HG03280 (cell line): ENCODE measurements at regions not wholly inside any gene's neighbourhood (a gene's known extent, or its start where the extent isn't known, plus 50 kb on each side); places are given as distances from the start of the nearest gene placed in this dataset.
"Not testable (repeated sequence)": the region's sequence is repeated elsewhere in the genome, so short reads cannot be mapped to it uniquely, and the experiment has no call there.

Source experiments
- ATAC-seq: cut with Tn5 transposase; IDR thresholded peaks from one replicate; pipeline ENCODE4 v1.9.1; 2021; ENCODE audit warnings: mild to moderate bottlenecking, moderate library complexity; ENCODE audit not compliant: unreplicated experiment

DNA sequence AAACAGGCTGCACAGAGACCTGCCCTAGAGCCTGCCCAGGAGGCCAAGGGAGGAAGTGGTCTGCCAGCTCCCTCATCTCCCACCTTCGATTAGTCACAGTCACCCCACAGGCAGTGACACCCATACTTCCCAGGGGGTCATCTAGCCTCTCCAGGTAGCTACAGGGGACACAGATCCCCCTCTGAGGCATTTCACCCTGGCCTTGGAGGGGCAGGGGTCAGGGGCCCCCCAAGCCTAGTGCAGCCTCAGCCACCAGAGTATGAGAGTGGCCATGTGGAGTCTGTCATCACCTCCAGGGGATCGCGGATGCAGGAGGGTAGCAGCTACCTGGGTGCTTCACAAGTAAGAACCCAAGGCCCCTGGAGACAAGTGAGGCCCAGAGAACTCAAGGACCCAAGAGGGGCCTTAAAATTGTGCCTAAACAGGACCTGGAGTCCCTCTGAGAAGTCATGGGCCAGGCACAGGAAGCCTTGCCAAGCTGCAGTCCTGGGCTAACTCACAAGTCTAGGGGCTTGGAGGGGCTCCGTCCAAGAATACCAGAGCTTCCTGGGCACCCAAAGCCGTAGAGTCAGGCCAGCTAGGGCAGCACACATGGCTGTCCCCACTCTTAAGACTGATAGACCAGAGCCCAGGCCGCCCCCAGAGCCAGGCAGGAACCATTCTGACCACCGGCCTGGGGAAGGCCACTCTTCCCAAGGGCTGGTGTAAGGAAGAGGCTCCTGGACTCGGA, 354.3 kb upstream of the ID2 start:
- no peak for ATAC-seq

DNA sequence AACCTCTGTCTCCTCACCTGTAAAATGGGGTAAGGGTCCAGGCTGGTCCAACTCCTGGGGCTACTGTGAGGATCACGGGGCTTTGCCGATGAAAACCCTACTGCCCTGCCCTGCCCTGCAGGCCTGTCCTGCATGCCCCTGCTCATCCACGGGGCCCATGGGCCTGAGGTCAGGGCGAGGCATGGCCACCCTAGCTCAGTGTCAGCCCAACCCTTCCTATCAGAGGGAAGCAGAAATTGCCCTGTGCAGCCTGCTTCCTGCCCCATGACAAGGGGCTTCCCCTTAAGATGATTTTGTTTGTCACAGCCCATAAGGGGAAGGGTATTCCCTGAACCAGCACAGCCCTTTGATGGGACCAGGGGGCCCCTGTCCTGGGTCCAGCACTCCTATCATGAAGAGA, 353.6 kb upstream of the ID2 start:
- no peak for ATAC-seq

DNA sequence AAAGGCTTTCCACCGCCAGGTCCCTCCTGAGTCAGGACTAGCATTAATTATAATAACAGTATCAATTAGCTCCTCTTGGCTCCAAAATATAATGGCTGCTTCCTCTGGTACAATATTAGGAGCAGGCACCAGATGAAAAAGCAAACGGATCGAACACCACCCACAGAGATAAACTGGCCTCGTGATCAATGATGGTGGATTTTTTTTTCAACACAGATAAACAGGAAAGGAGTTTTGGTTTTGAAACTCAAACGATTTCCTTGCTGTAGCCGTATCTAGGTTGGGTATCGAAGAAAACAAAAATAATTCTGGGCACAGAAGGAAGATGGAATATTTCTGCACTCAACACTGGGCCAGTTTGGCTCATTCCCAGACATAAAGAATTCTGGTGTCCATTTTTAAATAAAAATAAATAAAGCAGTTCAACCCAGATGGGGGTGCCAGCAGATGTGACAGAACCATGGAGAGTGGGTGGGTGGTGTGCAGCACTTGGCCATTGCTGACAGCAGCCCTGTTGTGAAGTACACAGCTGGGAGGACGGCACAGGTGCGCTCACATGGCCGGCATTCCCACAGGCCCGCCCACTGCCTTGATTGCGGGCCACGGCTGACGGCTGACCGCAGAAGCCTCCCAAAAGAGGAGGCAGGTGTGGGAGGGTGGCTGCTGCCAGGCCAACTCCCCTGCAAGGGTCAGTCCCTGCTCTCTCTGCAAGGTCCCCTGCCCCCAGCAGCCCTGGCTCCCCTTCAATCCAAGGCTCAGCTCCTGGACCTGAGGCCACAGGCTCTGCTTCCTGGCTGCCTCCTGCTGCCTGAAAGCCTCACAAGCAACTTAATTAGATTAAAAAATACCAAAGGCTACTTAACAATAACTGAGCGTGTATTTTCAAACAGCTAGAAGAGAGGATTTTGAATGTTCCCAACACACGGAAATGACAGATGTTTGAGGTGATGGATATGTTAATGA, 351.9 kb upstream of the ID2 start:
- ATAC-seq, result no peak

DNA sequence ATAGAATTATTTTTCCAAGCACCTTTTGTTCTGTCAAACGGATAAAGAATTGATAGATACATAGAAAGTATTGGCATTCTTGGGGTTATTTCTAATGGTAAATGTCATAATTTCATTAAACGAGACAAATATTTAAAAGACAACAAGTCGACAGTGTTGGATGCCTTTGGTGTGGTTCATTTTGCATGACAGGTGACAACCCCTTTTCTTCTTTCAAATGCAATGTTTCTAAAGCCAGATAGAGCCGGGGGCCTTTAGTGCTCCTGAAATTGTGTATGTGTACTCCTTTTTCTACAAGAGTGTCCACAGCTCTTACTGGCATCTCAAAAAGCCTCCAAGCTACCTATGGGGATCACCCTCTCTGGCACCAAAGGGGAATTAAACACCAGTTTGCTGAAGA, 350.8 kb upstream of the ID2 start:
- no peak for ATAC-seq

DNA sequence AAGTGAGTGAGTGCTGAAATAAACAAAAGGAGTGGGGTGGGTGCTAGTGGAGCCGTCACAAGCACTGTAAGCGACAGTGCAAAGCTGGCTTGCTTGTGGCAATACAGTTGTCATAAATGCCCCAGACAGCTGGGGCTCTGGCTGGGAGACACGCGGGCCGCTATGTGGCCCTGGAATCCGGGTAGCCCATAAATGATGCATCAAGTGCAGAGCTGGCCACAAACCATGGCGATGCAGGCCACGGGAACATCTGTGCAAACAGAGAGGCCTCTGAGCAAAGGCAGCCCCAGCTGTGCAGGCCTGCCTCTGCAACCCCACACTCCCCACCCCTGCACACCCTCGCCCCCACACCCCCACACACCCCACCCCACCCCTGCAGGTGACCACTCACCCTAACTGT, 349.2 kb upstream of the ID2 start:
- ATAC-seq, result no peak

DNA sequence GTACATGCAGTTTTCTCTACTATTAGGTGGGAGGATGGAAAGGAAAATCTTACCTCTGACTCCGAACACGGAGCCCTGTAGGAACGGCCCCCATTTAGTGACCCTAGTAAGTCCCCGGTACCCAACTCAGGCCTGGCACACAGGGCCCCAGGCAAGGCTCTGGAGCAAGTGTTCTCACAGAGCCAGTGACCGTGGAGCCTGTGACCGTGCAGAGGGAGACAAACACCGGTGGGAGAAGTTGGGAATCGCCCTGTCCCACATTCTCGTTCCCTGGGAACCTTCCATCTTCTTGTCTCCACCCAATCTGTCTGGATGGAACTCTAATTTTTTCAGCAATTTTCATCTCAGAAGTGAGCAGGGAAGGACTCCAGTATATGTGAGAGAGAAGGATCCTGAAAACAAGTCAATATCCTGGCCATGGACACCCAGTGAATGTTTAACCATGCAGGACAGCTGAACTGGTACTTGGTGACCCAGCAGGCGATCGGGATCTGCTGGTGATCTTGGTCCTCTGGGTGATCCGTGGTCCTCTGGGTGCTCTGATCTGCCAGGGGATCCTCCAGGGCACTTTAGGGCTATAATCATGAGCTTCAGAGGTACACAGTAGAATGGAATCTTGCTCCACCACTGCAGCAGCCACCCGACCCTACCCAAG, 348.6 kb upstream of the ID2 start:
- no peak for ATAC-seq

DNA sequence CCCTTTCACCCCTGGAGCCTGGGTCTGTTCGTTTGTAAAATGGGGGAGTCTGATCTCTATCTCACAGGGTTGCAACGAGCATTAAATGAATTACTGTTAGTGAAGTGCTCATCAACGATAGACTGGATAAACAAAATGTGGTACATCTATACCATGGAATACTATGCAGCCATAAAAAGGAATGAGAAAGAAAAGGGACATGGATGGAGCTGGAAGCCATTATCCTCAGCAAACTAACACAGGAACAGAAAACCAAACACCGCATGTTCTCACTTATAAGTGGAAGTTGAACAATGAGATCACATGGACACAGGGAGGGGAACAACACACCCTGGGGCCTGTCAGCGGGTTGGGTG, 348.0 kb upstream of the ID2 start:
- ATAC-seq, result not testable (repeated sequence)

DNA sequence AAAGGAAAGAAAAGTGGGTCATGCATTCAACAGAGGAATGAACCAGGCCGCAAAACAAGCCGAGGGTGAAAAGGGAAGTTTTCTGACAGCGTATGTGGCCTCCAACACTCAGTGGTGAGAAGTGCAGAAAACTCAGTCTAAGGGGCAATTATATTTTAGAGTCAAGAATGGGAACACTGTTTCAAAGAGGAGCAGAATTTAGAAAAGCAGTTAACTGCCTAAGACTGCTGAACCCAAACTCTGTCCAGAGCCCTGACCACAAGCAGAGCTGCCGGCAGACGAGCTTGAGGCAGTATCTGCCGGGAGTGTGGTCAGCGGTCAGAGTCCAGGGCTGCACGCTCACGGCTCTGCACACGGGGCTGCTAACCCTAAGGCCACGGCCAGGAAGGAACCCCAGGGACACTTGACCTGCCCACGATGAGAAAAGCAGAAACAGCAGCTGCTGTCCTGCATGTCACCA, 347.0 kb upstream of the ID2 start:
- ATAC-seq, result no peak

DNA sequence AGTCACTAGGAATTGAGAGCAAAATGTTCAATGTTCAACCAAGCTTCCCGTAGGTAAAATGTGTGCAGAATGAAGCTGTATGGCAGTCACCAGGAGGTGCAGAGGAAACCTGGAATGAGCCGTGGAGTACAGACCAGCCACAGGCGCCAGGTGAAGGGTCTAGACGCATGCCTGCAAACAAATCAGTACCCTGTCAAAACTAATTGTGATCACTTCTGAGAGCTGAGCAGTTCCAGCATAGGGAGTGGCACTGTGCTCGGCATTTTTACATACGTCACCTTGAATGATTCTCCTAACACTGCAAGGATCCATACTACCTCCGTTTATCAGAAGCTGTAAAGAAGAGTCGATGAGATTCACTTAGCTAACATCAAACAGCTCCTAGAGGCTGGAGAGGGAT, 346.1 kb upstream of the ID2 start:
- no peak for ATAC-seq

DNA sequence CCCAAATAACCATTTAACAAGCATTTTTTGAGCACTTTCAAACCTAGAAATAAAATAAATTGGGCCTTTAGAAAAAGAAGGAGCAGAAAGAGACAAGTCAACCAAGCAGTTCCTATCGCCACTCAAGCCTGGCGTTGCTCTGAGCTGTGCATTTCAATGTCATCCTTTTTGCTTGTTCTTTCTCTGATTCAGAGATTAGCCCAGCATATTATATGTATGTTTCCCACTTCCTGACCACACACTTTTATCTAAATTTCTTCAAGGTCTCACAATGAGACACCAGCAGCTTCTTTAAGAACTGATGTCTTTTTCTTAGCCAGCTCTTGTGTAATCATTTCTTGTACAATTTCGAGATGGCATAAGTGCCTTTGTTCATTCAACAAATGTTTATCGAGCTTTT, 344.5 kb upstream of the ID2 start:
- no peak for ATAC-seq

DNA sequence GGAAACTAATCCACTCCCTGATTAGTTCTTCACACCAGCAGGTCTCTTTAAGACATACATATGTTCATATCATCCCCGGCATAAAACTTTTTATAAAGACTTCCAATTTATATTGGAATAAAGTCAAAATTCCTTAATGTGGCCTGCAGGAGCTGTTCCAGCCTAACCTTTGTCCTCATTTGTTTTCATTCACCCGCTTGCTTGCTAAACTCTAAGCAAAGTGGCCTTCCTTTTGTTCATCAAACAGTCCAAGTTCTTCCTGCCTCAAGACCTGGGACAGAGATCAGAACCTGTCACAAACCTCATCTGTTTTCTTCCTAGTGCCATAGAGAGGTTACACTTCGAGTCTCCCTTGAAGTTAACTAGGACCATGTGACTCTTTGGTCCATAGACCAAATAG, 339.4 kb upstream of the ID2 start:
- ATAC-seq, result no peak

DNA sequence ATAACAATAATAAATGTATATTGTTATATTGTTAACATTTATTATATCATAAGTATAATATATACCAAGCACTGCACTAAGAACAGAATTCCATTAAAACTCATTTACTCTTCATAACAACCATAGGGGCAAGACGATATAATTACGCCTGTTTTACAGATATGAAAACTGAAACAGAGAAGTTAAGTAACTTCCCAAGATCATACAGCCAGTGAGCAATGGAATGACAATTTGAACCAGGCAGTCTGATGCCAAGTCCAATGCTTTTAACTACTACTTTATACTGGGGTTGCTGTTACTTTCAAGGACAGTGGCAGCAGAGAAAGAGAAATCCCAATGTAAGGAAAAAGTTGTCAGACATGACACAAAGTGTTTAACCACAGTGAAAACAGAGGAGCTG, 338.8 kb upstream of the ID2 start:
- no peak for ATAC-seq

DNA sequence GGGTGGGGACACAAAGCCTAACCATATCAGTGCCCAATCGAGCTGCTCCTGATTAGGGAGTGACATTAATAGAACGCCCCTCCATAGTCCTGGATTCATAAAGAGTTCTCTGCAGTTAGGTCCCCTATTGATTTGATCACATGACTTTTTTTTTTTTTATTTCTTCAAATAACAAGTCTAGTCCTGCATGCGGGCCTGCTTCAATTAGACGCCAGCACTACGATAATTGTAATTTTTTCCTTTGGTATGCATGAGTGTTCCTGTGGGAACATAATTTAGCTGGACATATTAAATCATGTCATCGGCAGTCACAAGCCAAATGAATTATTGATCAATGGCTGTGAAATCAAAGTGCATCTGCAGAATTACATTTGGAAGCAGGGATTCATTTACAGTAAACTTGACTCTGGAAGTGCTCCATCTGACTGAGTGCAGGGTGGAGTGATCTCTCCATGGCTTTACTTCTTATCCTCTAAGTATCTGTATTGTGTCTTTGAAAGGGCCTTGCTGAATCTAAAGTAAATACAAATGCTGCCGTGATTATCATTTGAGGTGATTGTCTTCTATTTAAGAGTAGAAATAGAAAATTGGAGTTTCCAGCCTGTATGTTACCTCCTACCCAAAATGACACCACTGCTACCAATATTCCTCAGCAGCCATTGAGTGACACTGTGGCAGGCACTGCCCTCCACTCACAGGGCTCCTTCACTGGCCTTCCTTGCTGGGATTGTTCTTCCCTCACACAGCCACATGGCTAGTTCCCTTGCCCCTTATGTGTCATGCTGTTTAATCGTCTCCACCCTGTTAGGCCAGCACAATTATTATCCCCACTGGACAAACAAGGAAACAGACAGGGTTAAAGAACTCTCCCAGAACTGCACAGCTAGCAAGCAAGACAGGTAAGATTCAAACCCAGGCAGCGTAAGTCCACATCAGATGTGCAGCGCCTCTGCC, 337.4 kb upstream of the ID2 start:
- no peak for ATAC-seq

DNA sequence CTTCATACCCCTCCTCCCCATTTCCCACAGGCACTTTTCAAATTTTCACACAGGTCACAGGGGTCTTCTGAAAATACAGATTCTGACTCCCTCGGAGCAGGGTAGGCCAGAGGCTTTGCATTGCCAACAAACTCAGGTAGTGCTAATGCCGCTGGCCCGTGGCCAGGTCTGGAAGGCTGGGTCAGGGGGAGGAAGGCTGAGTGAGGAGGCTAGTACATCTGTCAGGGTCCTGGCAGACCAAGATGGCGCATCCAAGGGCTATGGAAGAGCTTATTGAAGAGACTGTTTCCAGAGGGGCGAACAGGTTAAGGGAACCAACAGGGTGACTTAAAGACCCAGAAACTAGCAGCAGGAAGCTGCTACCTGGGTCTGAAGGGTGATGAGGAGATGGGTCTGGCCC, 336.7 kb upstream of the ID2 start:
- no peak for ATAC-seq

DNA sequence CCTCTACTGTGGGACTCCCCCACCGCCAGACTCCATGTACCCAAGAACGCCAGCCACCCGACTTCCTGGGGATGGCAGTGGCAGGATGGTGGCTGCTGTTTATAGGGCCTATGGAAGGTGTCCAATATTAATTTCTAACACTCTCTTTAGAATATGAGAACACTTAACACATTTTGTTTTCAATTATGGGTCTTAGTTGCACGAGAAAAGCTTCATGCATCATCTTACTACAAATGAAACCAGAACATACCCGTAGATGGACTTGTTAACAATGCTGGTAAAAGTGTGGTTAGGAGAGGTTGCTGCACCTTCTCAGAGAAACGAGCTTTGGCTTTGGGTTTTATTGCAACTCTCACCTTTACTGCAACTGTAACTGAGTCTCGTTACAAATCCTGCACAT, 335.6 kb upstream of the ID2 start:
- ATAC-seq, result no peak

DNA sequence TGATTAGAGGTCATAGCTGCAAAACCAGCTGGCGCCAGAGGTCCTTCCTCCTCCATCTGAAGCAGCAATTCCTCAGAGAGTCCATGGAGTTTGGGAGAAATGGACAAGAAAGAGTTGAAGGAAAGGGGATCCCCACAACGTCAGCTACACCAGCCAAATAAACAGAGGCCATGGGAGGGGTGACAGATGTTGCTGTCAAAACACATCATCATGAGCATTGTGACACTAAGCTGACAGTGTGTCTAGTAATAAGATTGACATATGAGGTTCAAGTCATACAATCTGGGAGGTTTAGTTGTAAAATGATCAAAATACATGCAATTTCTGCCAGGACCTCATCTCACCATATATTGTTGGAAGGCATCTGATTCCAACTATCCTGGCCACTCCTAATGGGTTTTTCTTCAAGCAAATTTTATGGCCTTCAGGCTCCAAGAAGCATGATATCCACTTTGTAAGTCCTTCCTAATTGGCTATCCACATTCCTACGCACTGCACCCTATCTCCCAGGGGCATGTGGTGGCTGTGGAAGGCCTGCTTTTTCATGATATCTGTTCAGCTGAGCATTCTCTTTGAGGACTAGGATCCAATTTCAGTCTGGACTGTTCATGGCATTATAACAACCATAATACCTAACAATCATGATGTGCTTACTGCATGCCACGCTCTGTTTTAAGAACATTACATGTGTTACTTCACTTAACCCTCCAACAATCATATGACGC, 335.0 kb upstream of the ID2 start:
- no peak for ATAC-seq

DNA sequence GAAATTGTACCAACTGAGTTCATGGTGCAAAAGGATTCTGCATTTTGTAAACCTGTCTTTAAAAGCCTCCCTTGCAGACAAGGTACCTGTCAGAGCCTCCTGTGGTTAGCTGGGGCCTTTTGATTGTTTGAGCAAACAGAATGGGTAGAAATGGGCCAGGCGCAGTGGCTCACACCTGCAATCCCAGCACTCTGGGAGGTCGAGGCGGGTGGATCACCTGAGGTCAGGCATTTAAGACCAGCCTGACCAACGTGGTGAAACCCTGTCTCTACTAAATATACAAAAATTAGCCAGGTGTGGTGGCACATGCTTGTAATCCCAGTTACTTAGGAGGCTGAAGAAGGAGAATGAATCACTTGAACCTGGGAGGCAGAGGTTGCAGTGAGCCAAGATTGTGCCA, 332.9 kb upstream of the ID2 start:
- ATAC-seq, result not testable (repeated sequence)

DNA sequence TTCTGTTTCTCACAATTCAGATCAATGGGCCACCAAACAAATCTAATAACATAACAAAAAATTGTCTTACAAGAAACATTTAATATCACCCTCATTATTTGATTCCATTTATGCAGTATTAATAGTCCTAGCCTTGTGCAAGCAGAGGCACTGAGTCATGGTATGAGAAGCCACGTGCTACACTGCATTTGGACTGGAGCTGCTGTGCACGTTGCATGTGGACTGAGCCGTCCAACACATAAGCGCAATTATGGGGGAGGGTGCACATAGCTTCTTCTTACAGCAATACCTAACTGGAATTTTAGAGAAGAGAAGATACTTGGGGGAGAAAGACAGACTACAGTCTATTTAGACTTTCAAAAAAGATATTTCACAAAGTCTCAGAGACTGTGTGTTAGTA, 329.6 kb upstream of the ID2 start:
- no peak for ATAC-seq

DNA sequence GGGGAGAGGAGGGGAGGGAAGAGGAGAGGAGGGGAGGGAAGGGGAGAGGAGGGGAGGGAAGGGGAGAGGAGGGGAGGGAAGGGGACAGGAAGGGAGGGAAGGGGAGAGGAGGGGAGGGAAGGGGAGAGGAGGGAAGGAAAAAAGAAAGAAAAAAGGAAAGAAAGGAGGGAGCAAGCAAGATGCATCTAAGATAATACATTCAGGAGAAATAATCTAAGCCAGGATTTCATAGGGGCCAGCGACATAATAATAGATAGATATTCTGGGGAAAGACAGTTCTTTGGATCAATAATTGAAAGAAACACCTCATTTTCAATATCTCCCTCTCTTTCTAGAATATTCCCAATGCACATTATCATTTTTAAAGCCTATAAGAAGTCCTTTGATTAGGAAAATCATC, 328.9 kb upstream of the ID2 start:
- no peak for ATAC-seq
